Cardiac muscle cell (in vitro differentiated cells and primary cell): ENCODE measurements at regions not wholly inside any gene's neighbourhood (a gene's known extent, or its start where the extent isn't known, plus 50 kb on each side); places are given as distances from the start of the nearest gene placed in this dataset.

Experiments
- DNase-seq, 2 donors: peaks; one replicate each; pipeline versions ENCODE4 v3.0.0 to v3.0.0-alpha.2; 2010 to 2017; ENCODE audit warnings: low read depth in 1 of 2, low spot score in 1 of 2
- H3K27ac ChIP-seq: fragments of 200-600 bp; sonication (generic); 2 replicates; pipeline ENCODE4 v1.5.1; 2016
- H3K27me3 ChIP-seq: fragments of 200-600 bp; sonication (generic); 2 replicates; pipeline ENCODE4 v1.6.0; 2016; ENCODE audit warnings: control low read depth
- H3K36me3 ChIP-seq: fragments of 200-600 bp; sonication (generic); 2 replicates; pipeline ENCODE4 v1.5.1; 2016; ENCODE audit warnings: control low read depth
- H3K4me1 ChIP-seq: fragments of 200-600 bp; sonication (generic); 2 replicates; pipeline ENCODE4 v1.8.1; 2017; ENCODE audit warnings: low read depth, mild to moderate bottlenecking, mixed run types
- H3K4me3 ChIP-seq: fragments of 200-600 bp; sonication (generic); 2 replicates; pipeline ENCODE4 v1.5.1; 2016; ENCODE audit warnings: mild to moderate bottlenecking
- H3K9me3 ChIP-seq: fragments of 200-600 bp; sonication (generic); 2 replicates; pipeline ENCODE4 v1.5.1; 2017; ENCODE audit warnings: low read depth, mild to moderate bottlenecking, control low read depth
- TF ChIP-seq, protein P1 (sequence below): IDR thresholded peaks from 2 replicates; pipeline ENCODE4 v1.5.1; 2012; ENCODE audit warnings: low read depth, mild to moderate bottlenecking, low read length

GRCh38 chr14:104282332-104283196, 144.2 kb downstream of the KIF26A start:
- H3K36me3 ChIP-seq: no peaks in the 10 kb centered on the region
- TF ChIP-seq, protein P1, sequence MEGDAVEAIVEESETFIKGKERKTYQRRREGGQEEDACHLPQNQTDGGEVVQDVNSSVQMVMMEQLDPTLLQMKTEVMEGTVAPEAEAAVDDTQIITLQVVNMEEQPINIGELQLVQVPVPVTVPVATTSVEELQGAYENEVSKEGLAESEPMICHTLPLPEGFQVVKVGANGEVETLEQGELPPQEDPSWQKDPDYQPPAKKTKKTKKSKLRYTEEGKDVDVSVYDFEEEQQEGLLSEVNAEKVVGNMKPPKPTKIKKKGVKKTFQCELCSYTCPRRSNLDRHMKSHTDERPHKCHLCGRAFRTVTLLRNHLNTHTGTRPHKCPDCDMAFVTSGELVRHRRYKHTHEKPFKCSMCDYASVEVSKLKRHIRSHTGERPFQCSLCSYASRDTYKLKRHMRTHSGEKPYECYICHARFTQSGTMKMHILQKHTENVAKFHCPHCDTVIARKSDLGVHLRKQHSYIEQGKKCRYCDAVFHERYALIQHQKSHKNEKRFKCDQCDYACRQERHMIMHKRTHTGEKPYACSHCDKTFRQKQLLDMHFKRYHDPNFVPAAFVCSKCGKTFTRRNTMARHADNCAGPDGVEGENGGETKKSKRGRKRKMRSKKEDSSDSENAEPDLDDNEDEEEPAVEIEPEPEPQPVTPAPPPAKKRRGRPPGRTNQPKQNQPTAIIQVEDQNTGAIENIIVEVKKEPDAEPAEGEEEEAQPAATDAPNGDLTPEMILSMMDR: no peak
- no peaks in the 10 kb centered on the region for H3K27me3 ChIP-seq
- no peak for DNase-seq
- H3K4me1 ChIP-seq: no peaks in the 10 kb centered on the region
- H3K27ac ChIP-seq: no peak overlapping the region
- H3K4me3 ChIP-seq: no peak overlapping the region
- no peaks in the 10 kb centered on the region for H3K9me3 ChIP-seq

- no peak for DNase-seq
- TF ChIP-seq, protein P1: no peak
- Histone ChIP-seq H3K9me3 (no peaks in the 10 kb centered on the region), H3K27me3 (no peaks in the 10 kb centered on the region), H3K4me3 (no peak overlapping the region), H3K27ac (no peak overlapping the region), H3K36me3 (no peaks in the 10 kb centered on the region), H3K4me1 (no peaks in the 10 kb centered on the region)
Observed at GRCh38 chr14:104283197-104284106, 145.1 kb downstream of the KIF26A start.

- Histone ChIP-seq H3K36me3 (no peaks in the 10 kb centered on the region), H3K9me3 (no peaks in the 10 kb centered on the region), H3K4me3 (no peak overlapping the region), H3K27me3 (no peaks in the 10 kb centered on the region), H3K4me1 (no peaks in the 10 kb centered on the region), H3K27ac (no peak overlapping the region)
- TF ChIP-seq, protein P1: no peak
- DNase-seq: no peak
Observed at GRCh38 chr14:104284107-104284592, 145.8 kb downstream of the KIF26A start.

GRCh38 chr14:104284636-104285507, 146.5 kb downstream of the KIF26A start:
- no peak overlapping the region for H3K4me3 ChIP-seq
- no peaks in the 10 kb centered on the region for H3K4me1 ChIP-seq
- DNase-seq: no peak

More at GRCh38 chr14:104284636-104285507, 146.5 kb downstream of the KIF26A start:
- Histone ChIP-seq H3K9me3 (no peaks in the 10 kb centered on the region), H3K36me3 (no peaks in the 10 kb centered on the region), H3K27me3 (no peaks in the 10 kb centered on the region), H3K27ac (no peak overlapping the region)
- TF ChIP-seq, protein P1: no peak
